ENCODE measurements at regions not wholly inside any gene's neighbourhood (a gene's known extent, or its start where the extent isn't known, plus 50 kb on each side); places are given as distances from the start of the nearest gene placed in this dataset.

- Histone ChIP-seq H3K36me3 (no peaks in the 10 kb centered on the region), H3K9me3 (no peaks in the 10 kb centered on the region), H3K27ac (no peak overlapping the region), H3K4me3 (no peak overlapping the region), H3K27me3 (no peaks in the 10 kb centered on the region), H3K4me1 (no peaks in the 10 kb centered on the region)
- no peak for DNase-seq (ENCODE audit: extremely low spot score in 2 of 2)
- no peak for TF ChIP-seq CTCF (IDR thresholded peaks at IDR 0.05)
- TF ChIP-seq POLR2AphosphoS5 (IDR thresholded peaks at IDR 0.05; ENCODE audit: insufficient read depth in 1 of 2, low read depth in 1 of 2) = no peak
- no peak for TF ChIP-seq POLR2A (IDR thresholded peaks at IDR 0.05)
- intact Hi-C loops (cut with DNase I) = no loop called here
These were observed 341.8 kb downstream of the FSCB start for GRCh38 chr14:44165286-44165685.

DNA sequence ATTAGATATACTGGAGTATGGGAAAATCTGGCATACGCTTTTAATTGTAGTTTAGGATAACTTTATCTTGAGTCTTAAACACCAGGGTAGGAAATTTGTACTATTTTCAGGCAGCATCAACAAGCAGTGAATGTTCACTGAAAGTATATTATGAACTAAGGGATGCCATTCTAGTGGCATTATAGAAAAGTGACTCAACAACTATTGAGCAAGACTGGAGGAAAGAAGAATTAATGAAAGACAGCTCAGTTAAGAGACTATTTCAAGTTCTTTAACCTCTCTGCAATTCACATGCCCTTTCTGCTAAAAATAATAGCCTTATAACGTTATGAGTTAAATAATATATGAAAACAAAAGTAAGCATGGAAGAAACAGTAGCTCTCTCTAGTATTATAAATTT is 343.1 kb downstream of the FSCB start:
- intact Hi-C loops (cut with DNase I) = no loop called here
- H3K4me3 ChIP-seq = no peak overlapping the region
- no peak overlapping the region for H3K27ac ChIP-seq
- TF ChIP-seq POLR2A (IDR thresholded peaks at IDR 0.05) (no peak), CTCF (IDR thresholded peaks at IDR 0.05) (no peak), POLR2AphosphoS5 (IDR thresholded peaks at IDR 0.05; ENCODE audit: insufficient read depth in 1 of 2, low read depth in 1 of 2) (no peak)
- no peaks in the 10 kb centered on the region for H3K27me3 ChIP-seq
- H3K4me1 ChIP-seq = no peaks in the 10 kb centered on the region
- H3K36me3 ChIP-seq = no peaks in the 10 kb centered on the region
- no peak for DNase-seq (ENCODE audit: extremely low spot score in 2 of 2)
- H3K9me3 ChIP-seq = no peaks in the 10 kb centered on the region

DNA sequence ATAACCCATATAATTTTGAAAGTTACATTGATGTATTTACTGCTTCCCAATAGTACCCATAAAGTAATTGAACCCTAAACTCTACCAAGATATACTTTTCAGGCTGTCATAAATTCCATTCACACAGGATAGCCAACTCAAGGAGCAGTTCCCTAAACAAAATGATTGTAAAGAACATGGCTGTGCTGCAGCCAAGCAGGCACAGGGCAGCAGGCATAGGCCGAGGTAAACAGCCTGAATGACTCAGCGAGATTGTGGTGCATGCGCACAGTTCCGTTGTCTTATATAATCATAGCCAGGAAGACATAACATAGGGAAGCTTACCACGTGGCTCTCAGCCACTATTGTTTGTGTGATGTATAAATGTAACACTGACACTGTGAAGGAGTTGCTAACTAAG is 344.9 kb downstream of the FSCB start:
- Histone ChIP-seq H3K27me3 (no peaks in the 10 kb centered on the region), H3K4me1 (no peaks in the 10 kb centered on the region), H3K27ac (no peak overlapping the region), H3K4me3 (no peak overlapping the region), H3K9me3 (no peaks in the 10 kb centered on the region), H3K36me3 (no peaks in the 10 kb centered on the region)
- TF ChIP-seq POLR2A (IDR thresholded peaks at IDR 0.05) (no peak), CTCF (IDR thresholded peaks at IDR 0.05) (no peak), POLR2AphosphoS5 (IDR thresholded peaks at IDR 0.05; ENCODE audit: insufficient read depth in 1 of 2, low read depth in 1 of 2) (no peak)
- no peak for DNase-seq (ENCODE audit: extremely low spot score in 2 of 2)
- intact Hi-C loops (cut with DNase I) = no loop called here

DNA sequence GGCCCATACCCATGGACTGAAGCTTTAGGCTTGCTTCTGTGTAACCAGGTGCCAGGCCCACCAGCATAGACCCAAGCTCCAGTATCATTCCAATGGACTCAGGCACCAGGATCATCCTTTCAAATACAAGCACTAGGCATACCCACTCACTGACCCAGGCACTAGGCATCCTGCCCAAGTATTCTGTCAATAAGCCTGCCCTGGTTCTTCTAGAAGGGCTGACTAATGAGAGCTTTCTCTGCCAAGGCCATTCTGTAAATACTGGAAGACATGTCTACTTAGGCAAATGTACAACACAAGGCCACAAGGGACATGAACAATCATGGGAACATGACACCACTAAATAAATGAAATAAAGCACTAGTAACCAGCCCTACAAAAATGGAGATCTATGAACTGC is 352.2 kb downstream of the FSCB start:
- H3K27ac ChIP-seq = no peak overlapping the region
- no peak for TF ChIP-seq CTCF (IDR thresholded peaks at IDR 0.05)
- no peak for TF ChIP-seq POLR2A (IDR thresholded peaks at IDR 0.05)
- no peak for TF ChIP-seq POLR2AphosphoS5 (IDR thresholded peaks at IDR 0.05; ENCODE audit: insufficient read depth in 1 of 2, low read depth in 1 of 2)
- no peak for DNase-seq (ENCODE audit: extremely low spot score in 2 of 2)
- intact Hi-C loops (cut with DNase I) = no loop called here
- no peaks in the 10 kb centered on the region for H3K36me3 ChIP-seq
- H3K9me3 ChIP-seq = no peaks in the 10 kb centered on the region
- H3K4me1 ChIP-seq = no peaks in the 10 kb centered on the region
- H3K4me3 ChIP-seq = no peak overlapping the region
- H3K27me3 ChIP-seq = no peaks in the 10 kb centered on the region

- Histone ChIP-seq H3K9me3 (no peaks in the 10 kb centered on the region), H3K4me3 (no peak overlapping the region), H3K27ac (no peak overlapping the region), H3K27me3 (no peaks in the 10 kb centered on the region), H3K36me3 (no peaks in the 10 kb centered on the region), H3K4me1 (no peaks in the 10 kb centered on the region)
- intact Hi-C loops (cut with DNase I) = no loop called here
- TF ChIP-seq POLR2AphosphoS5 (IDR thresholded peaks at IDR 0.05; ENCODE audit: insufficient read depth in 1 of 2, low read depth in 1 of 2) (no peak), CTCF (IDR thresholded peaks at IDR 0.05) (no peak), POLR2A (IDR thresholded peaks at IDR 0.05) (no peak)
- DNase-seq (ENCODE audit: extremely low spot score in 2 of 2) = no peak
These were observed 352.6 kb downstream of the FSCB start for GRCh38 chr14:44154446-44154845.
